ENCODE measurements at regions not wholly inside any gene's neighbourhood (a gene's known extent, or its start where the extent isn't known, plus 50 kb on each side); places are given as distances from the start of the nearest gene placed in this dataset.

DNA sequence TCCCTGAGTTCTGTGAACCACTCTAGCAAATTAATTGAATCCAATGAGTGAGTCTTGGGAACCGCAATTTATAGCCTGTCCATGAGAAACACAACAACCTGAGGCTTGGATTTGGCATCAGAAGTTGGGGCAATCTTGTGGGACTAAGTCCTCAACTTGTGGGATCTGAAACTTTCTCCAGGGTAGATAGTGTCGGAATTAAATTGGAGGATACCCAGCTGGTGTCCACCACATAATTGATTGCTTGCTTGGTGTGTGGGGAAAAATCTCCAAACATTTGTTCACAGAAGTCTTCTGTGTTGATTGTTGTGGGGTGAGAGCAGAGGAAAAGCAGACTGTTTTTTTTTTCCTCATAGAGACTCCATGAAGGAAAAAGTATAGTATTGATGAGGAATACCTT lies 320.6 kb upstream of the MEF2C start:
- Mint-ChIP-seq H3K4me3 (ENCODE audit: unreplicated experiment) (no peak overlapping the region), H3K4me1 (ENCODE audit: unreplicated experiment) (peaks cover 13% of the 10 kb centered on the region), H3K27ac (ENCODE audit: unreplicated experiment) (no peak overlapping the region), H3K9me3 (ENCODE audit: unreplicated experiment) (peaks cover 15% of the 10 kb centered on the region), H3K27me3 (ENCODE audit: unreplicated experiment) (no peaks in the 10 kb centered on the region), H3K36me3 (ENCODE audit: unreplicated experiment) (peaks cover 3% of the 10 kb centered on the region)
- no peak for TF ChIP-seq CTCF (IDR thresholded peaks at IDR 0.05)
- DNase-seq (ENCODE audit: extremely low spot score, unreplicated experiment): no peak

DNA sequence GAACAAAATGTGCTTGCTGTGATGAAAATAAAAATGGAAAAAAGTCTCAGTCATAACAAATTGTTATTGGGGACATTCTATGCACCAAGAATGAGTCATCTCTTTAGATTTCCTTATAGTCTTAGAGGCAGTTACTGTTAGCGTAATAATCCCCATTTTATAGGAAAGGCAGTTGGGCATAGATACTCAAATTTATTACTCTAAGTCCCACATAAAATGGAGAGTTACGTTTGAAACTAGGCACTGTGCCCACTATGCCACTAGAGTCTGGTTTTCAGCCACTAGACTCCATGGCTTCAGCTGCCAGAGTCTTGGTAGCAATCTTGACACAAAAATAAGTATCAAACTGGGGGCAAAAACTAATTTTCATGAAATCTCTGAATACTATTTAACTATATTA lies 317.9 kb upstream of the MEF2C start:
- Mint-ChIP-seq H3K4me3 (ENCODE audit: unreplicated experiment) (no peak overlapping the region), H3K4me1 (ENCODE audit: unreplicated experiment) (peaks cover 13% of the 10 kb centered on the region), H3K27ac (ENCODE audit: unreplicated experiment) (no peak overlapping the region), H3K9me3 (ENCODE audit: unreplicated experiment) (peaks cover 38% of the 10 kb centered on the region), H3K36me3 (ENCODE audit: unreplicated experiment) (peaks cover 3% of the 10 kb centered on the region), H3K27me3 (ENCODE audit: unreplicated experiment) (no peaks in the 10 kb centered on the region)
- DNase-seq (ENCODE audit: extremely low spot score, unreplicated experiment): no peak
- no peak for TF ChIP-seq CTCF (IDR thresholded peaks at IDR 0.05)

DNA sequence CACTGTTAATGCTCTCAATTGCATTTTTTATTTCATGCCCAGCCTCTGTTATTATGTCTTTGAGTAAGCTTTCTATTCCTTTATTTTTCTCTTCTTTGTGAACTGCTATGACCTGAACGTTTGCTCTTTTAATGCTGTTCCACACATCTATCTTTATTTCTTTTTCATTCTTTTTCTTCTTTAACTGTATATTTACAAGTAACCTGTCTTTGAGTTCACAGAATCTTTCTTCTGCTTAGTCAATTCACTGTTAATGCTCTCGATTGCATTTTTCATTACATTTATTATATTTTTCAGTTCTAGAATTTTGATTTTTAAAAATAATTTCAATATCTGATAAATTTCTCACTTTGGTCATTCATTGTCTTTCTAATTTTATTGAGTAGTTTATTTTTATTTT lies 316.3 kb upstream of the MEF2C start:
- H3K36me3 Mint-ChIP-seq (ENCODE audit: unreplicated experiment): peaks cover 3% of the 10 kb centered on the region
- H3K4me3 Mint-ChIP-seq (ENCODE audit: unreplicated experiment): no peak overlapping the region
- no peak for TF ChIP-seq CTCF (IDR thresholded peaks at IDR 0.05)
- no peaks in the 10 kb centered on the region for H3K27me3 Mint-ChIP-seq (ENCODE audit: unreplicated experiment)
- DNase-seq (ENCODE audit: extremely low spot score, unreplicated experiment): no peak
- no peak overlapping the region for H3K27ac Mint-ChIP-seq (ENCODE audit: unreplicated experiment)
- no peaks in the 10 kb centered on the region for H3K4me1 Mint-ChIP-seq (ENCODE audit: unreplicated experiment)
- H3K9me3 Mint-ChIP-seq (ENCODE audit: unreplicated experiment): peaks cover 48% of the 10 kb centered on the region

- peaks cover 20% of the 10 kb centered on the region for H3K9me3 Mint-ChIP-seq (ENCODE audit: unreplicated experiment)
- H3K27me3 Mint-ChIP-seq (ENCODE audit: unreplicated experiment): no peaks in the 10 kb centered on the region
- no peak overlapping the region for H3K27ac Mint-ChIP-seq (ENCODE audit: unreplicated experiment)
- no peak for DNase-seq (ENCODE audit: extremely low spot score, unreplicated experiment)
- TF ChIP-seq CTCF (IDR thresholded peaks at IDR 0.05): no peak
- H3K4me3 Mint-ChIP-seq (ENCODE audit: unreplicated experiment): no peak overlapping the region
- no peaks in the 10 kb centered on the region for H3K36me3 Mint-ChIP-seq (ENCODE audit: unreplicated experiment)
- H3K4me1 Mint-ChIP-seq (ENCODE audit: unreplicated experiment): peaks cover 5% of the 10 kb centered on the region
Measured at GRCh38 chr5:89191374-89191773, 308.4 kb upstream of the MEF2C start.

DNA sequence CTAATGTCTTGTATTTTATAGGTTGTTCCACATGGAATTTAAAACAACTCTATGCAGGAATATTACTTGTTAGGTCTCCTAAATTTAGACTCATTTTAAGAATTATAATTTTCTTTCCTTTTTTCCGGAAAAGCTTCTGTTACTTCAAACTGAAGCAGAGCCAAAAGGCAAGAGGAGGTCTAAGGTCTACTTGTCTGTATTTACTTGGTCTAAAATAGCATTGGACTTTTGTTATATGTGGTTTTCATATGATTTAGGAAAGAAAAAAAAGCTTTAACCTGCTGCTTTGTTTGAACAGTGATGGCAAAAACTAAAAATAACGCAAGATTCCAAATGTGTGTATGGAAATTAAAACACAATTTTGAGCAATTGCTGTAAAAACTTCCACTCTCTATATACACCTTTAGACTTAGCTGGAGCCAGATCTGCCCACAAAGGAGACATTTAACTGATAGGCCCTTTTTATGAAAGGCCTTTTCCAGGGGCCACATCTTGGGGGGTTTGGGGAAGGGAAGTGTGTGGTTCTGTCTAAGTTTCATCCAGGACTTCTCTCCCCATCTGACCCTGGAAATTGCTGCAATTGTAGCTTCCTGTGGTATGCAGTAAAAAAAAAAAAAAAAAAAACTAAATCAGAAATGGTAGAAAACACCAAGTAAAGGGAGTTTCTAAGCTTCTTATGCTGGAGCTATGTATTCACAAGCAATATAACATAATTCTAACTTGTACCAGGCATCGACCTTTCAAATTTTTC lies 307.7 kb upstream of the MEF2C start:
- Mint-ChIP-seq H3K9me3 (ENCODE audit: unreplicated experiment) (peaks cover 16% of the 10 kb centered on the region), H3K27ac (ENCODE audit: unreplicated experiment) (no peak overlapping the region), H3K27me3 (ENCODE audit: unreplicated experiment) (no peaks in the 10 kb centered on the region), H3K4me1 (ENCODE audit: unreplicated experiment) (peaks cover 5% of the 10 kb centered on the region), H3K36me3 (ENCODE audit: unreplicated experiment) (no peaks in the 10 kb centered on the region), H3K4me3 (ENCODE audit: unreplicated experiment) (no peak overlapping the region)
- no peak for TF ChIP-seq CTCF (IDR thresholded peaks at IDR 0.05)
- DNase-seq (ENCODE audit: extremely low spot score, unreplicated experiment): no peak
